Urinary bladder (tissue), 3 donors: ENCODE measurements at regions not wholly inside any gene's neighbourhood (a gene's known extent, or its start where the extent isn't known, plus 50 kb on each side); places are given as distances from the start of the nearest gene placed in this dataset.

Experiments used
- DNase-seq: peaks from one replicate; pipeline ENCODE4 v3.0.0-alpha.2; 2015; ENCODE audit errors: extremely low spot score
- H3K27ac ChIP-seq: one replicate; pipeline ENCODE4 v1.5.1; 2013; ENCODE audit warnings: low read depth, mild to moderate bottlenecking, moderate library complexity
- H3K36me3 ChIP-seq: one replicate; pipeline ENCODE4 v1.6.1; 2013; ENCODE audit warnings: mild to moderate bottlenecking, moderate library complexity; ENCODE audit not compliant: insufficient read depth
- H3K4me1 ChIP-seq: one replicate; pipeline ENCODE4 v1.6.1; 2013; ENCODE audit warnings: mild to moderate bottlenecking, moderate library complexity; ENCODE audit not compliant: insufficient read depth
- H3K4me3 ChIP-seq: one replicate; pipeline ENCODE4 v1.5.1; 2013; ENCODE audit warnings: low read depth, low read length
- WGBS: extraction: QIAGEN DNeasy Blood & Tissue Kit; methylation state at CpG from one replicate; pipeline ENCODE4 v1.1.7; 2013; 5-methylcytosine and 5-hydroxymethylcytosine counted together
- donor health status: healthy with polysubstance abuse.
- donor health status: healthy.

DNA sequence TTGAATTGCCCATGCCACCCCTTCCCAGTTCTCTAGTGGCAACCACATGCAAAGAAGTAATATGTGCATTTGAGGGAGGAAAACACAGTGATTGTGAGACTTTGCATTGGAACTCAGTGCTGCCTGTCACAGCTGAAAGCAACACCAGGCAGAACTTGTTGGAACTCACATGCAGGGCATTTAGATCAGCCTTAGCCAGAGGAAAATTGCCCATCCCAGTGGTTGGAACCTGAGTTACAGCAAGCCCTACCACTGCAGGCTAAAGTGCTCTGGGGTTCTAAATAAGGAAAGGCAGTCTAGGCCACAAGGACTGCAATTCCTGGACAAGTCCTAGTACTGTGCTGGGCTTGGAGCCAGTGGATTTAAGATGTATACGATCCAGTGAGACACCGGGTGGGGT lies 245.3 kb upstream of the UFL1 start:
- no peaks in the 10 kb centered on the region for H3K36me3 ChIP-seq
- 17% methylated on average over 2 of the region's 2 CpGs for WGBS
- DNase-seq = no peak

GRCh38 chr6:96276856-96277255 lies 244.8 kb upstream of the UFL1 start:
- Histone ChIP-seq H3K4me3 (no peak overlapping the region), H3K36me3 (no peaks in the 10 kb centered on the region), H3K27ac (no peak overlapping the region), H3K4me1 (no peaks in the 10 kb centered on the region)
- DNase-seq = no peak

More for the DNA sequence above, 245.3 kb upstream of the UFL1 start:
- Histone ChIP-seq H3K4me1 (no peaks in the 10 kb centered on the region), H3K4me3 (no peak overlapping the region), H3K27ac (no peak overlapping the region)

- WGBS = 93% methylated on average over 1 of the region's 1 CpG
- H3K36me3 ChIP-seq = no peaks in the 10 kb centered on the region
- DNase-seq = no peak
- no peaks in the 10 kb centered on the region for H3K4me1 ChIP-seq
- no peak overlapping the region for H3K27ac ChIP-seq
- no peak overlapping the region for H3K4me3 ChIP-seq
Observed at GRCh38 chr6:96279084-96279483, 242.5 kb upstream of the UFL1 start.

- Histone ChIP-seq H3K4me1 (no peaks in the 10 kb centered on the region), H3K4me3 (no peak overlapping the region), H3K27ac (no peak overlapping the region), H3K36me3 (no peaks in the 10 kb centered on the region)
- 77% methylated on average over 1 of the region's 1 CpG for WGBS
- no peak for DNase-seq
Observed at GRCh38 chr6:96286503-96286902, 235.1 kb upstream of the UFL1 start.

- 91% methylated on average over 1 of the region's 1 CpG for WGBS
- no peak overlapping the region for H3K4me3 ChIP-seq
Observed at GRCh38 chr6:96299525-96299924, 222.1 kb upstream of the UFL1 start.

DNA sequence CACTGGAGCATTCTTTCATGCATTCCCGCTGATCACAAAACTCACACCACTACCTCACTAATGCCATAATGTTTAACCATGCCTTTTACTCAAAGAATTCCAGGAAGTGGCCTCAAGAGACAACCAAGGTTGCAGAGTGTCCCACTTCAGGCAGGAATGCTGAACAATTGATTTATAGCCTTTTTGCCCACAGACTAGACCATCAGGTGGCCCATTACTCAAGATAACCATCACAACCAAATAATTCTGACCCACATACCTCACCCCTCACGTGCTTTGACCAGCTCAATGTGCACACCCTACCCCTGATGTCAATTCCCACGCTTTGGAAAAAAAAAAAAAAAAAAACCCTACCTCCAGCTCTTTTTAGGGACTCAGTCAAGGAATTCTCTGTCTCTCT lies 220.6 kb upstream of the UFL1 start:
- 71% methylated on average over 3 of the region's 3 CpGs for WGBS
- H3K27ac ChIP-seq = no peak overlapping the region

More at GRCh38 chr6:96299525-96299924, 222.1 kb upstream of the UFL1 start:
- no peak overlapping the region for H3K27ac ChIP-seq
- H3K36me3 ChIP-seq = no peaks in the 10 kb centered on the region
- no peaks in the 10 kb centered on the region for H3K4me1 ChIP-seq
- DNase-seq = no peak

GRCh38 chr6:96301781-96302180 lies 219.8 kb upstream of the UFL1 start:
- WGBS = 81% methylated on average over 2 of the region's 2 CpGs
- H3K36me3 ChIP-seq = no peaks in the 10 kb centered on the region
- no peaks in the 10 kb centered on the region for H3K4me1 ChIP-seq
- H3K4me3 ChIP-seq = no peak overlapping the region
- H3K27ac ChIP-seq = no peak overlapping the region
- DNase-seq = no peak

More for the DNA sequence above, 220.6 kb upstream of the UFL1 start:
- H3K4me1 ChIP-seq = no peaks in the 10 kb centered on the region
- no peaks in the 10 kb centered on the region for H3K36me3 ChIP-seq
- no peak for DNase-seq
- no peak overlapping the region for H3K4me3 ChIP-seq

GRCh38 chr6:96302991-96303390 lies 218.6 kb upstream of the UFL1 start:
- 64% methylated on average over 3 of the region's 3 CpGs for WGBS
- no peak for DNase-seq
- no peaks in the 10 kb centered on the region for H3K36me3 ChIP-seq
- H3K27ac ChIP-seq = no peak overlapping the region
- no peaks in the 10 kb centered on the region for H3K4me1 ChIP-seq
- H3K4me3 ChIP-seq = no peak overlapping the region

DNA sequence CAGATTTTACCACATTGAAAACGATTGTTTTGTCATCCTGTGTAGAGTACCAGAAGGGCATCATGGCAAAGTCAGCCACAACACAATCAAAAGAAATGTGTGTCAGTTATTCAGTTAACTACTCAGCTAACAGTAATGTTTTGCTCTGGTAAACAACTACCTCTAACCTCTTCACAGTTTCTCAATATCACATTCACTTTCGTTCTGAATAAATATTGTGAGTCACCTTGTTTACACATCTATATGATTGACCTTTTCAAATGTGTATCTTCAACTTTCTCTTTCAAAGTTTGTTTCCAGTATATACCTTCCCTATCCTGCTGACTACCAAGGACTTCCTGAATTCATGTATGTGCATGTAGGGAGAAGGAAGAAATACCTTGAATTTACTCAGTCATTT lies 216.6 kb upstream of the UFL1 start:
- H3K4me1 ChIP-seq = no peaks in the 10 kb centered on the region
- H3K36me3 ChIP-seq = no peaks in the 10 kb centered on the region
- 62% methylated on average over 2 of the region's 2 CpGs for WGBS
- H3K4me3 ChIP-seq = no peak overlapping the region
- no peak for DNase-seq
- no peak overlapping the region for H3K27ac ChIP-seq

- WGBS = 73% methylated on average over 1 of the region's 1 CpG
- Histone ChIP-seq H3K27ac (no peak overlapping the region), H3K36me3 (no peaks in the 10 kb centered on the region), H3K4me3 (no peak overlapping the region), H3K4me1 (no peaks in the 10 kb centered on the region)
- no peak for DNase-seq
Observed at GRCh38 chr6:96330884-96331283, 190.7 kb upstream of the UFL1 start.

DNA sequence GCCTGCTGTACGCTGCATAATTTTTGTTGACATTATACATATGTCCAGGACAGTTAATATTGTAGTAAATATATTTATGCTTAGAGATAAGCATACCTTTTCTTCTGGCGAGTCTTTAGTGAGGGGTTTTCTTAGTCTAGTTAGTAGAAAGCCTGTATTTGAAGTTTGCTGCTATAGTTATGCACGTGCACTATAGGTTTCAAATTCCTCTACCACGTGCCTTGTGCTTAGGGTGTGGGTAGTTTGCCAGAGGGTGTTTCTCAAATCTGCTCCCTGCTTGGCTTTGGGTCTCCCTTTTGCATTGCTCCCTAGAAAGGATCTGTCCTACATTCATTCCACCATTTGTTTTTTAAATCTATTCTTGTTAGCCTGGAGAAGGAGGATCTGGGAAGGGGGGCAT lies 181.4 kb upstream of the UFL1 start:
- Histone ChIP-seq H3K27ac (no peak overlapping the region), H3K36me3 (no peaks in the 10 kb centered on the region), H3K4me3 (no peak overlapping the region), H3K4me1 (no peaks in the 10 kb centered on the region)
- DNase-seq = no peak
- 50% methylated on average over 4 of the region's 4 CpGs for WGBS

GRCh38 chr6:96345501-96345900 lies 176.1 kb upstream of the UFL1 start:
- Histone ChIP-seq H3K4me1 (no peaks in the 10 kb centered on the region), H3K4me3 (no peak overlapping the region), H3K27ac (no peak overlapping the region), H3K36me3 (no peaks in the 10 kb centered on the region)
- WGBS = 88% methylated on average over 3 of the region's 3 CpGs
- no peak for DNase-seq

DNA sequence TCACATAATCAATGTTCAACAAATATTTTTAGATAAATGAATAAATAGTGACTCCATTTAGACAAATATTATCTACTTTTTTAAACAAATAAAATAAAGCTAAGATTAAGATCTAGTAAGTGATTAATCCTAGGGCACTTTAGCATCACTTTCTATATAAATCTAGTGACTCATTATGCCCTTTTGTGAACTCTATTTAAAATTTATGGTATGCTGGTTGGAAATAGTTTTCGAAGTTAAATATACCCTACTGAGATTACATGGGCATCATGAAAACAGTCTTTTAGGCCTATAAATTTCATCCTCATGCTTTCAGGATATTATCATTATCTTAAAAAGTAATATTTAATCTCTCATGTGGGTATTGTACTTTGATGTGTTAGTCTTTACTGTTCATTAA lies 140.4 kb upstream of the UFL1 start:
- no peaks in the 10 kb centered on the region for H3K4me1 ChIP-seq
- no peaks in the 10 kb centered on the region for H3K36me3 ChIP-seq
- no peak for DNase-seq
- no peak overlapping the region for H3K4me3 ChIP-seq
- WGBS = 33% methylated on average over 1 of the region's 1 CpG
- H3K27ac ChIP-seq = no peak overlapping the region

DNA sequence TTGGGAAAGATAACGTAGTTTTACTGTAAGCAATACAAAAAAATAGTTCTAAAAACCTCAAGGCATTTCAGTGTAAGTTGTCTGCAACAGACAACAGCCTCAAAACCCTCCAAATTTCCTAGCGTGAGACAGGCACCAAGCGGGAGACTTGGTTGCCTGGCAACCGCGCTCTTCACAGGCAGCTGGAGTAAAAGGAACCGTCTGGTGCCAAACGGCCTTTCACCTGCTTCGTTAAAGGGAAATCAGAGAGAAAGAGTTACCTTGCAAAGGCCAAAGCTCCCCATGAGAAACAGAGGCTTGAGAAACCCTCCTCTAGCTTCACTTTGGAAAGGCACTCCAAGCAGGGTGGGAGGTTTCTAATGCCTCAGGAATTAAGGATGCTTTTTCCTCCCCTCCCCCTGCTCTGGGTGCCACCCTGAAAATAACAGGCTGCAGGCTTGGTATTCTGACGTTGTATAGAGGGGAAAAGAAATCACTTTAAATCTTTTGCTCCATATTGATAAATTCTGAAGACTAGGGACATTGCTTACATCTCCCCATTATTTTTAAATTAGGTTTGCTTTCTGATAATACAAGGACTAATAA lies 129.7 kb upstream of the UFL1 start:
- no peaks in the 10 kb centered on the region for H3K4me1 ChIP-seq
- H3K4me3 ChIP-seq = no peak overlapping the region
- H3K27ac ChIP-seq = no peak overlapping the region
- peak; percentile 33 for DNase-seq
- H3K36me3 ChIP-seq = no peaks in the 10 kb centered on the region
- 3% methylated on average over 9 of the region's 9 CpGs for WGBS

DNA sequence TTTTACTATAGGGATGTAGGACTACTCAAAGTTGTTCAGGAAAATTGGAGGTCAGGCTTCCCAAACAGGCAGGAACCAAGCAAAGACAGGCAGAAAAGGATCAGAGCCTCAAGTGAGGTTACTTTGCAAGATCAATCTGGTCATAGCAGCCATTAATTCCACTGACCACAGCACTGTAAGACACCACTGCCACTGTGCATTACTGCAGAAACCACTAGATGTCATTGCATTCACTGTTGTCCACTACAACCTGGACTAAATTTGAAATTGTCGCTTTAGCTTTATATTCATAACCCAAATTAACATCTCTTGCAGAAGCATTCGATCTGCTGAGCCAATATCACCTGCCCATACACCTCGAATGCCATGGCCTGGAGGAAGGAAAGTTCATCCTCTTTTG lies 126.9 kb upstream of the UFL1 start:
- no peak overlapping the region for H3K27ac ChIP-seq
- no peak for DNase-seq
- no peak overlapping the region for H3K4me3 ChIP-seq
- no peaks in the 10 kb centered on the region for H3K36me3 ChIP-seq
- WGBS = 60% methylated on average over 3 of the region's 3 CpGs
- H3K4me1 ChIP-seq = no peaks in the 10 kb centered on the region
